ENCODE measurements at regions not wholly inside any gene's neighbourhood (a gene's known extent, or its start where the extent isn't known, plus 50 kb on each side); places are given as distances from the start of the nearest gene placed in this dataset.
A peak's percentile ranks its signal among the peaks of the same experiment; 100 is the strongest.

DNA sequence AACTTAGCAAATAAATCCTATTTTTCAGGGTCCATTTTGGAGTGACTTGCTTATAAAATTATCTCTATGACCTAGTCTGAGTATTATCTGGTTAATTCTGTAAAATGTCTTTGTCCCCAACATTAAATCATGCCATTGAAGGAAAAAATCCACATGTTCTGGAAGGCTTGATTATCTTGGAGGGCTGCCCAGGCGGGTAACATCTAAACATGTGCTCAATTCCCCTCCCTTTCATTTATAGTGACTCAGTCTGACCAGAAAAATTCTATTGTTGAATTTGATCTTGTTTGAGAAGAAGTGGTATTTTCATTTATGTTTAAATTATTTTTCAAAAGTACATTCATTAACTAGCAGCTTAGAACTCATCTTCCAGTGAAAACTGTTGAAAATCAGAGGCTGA lies 55.4 kb upstream of the SLC10A7 start:
- DNase-seq (ENCODE audit: low read depth) = peak; percentile 21

- DNase-seq (ENCODE audit: low read depth) = peak; percentile 3
Observed at GRCh38 chr4:146582864-146583263, 55.8 kb upstream of the POU4F2 start.

GRCh38 chr4:146585761-146586333 lies 52.8 kb upstream of the POU4F2 start:
- peak; percentile 59 for DNase-seq (ENCODE audit: low read depth)
